Uterus (tissue), 2 donors: ENCODE measurements at regions not wholly inside any gene's neighbourhood (a gene's known extent, or its start where the extent isn't known, plus 50 kb on each side); places are given as distances from the start of the nearest gene placed in this dataset.

Source experiments
- CTCF ChIP-seq, 4 experiments: fragments of 200-600 bp in 2 of 4; fragments of 450-650 bp in 2 of 4; sonication (generic) in 2 of 4; IDR thresholded peaks; one replicate each; pipeline ENCODE4 v1.5.1; 2016 to 2019; ENCODE audit warnings: antibody characterized with exemption in 4 of 4, mild to moderate bottlenecking in 2 of 4, moderate library complexity in 1 of 4
- POLR2A ChIP-seq, 2 donors: fragments of 450-650 bp; IDR thresholded peaks; one replicate each; pipeline ENCODE4 v1.6.1; 2016; ENCODE audit warnings: antibody characterized with exemption in 2 of 2, mild to moderate bottlenecking in 1 of 2, moderate library complexity in 1 of 2

GRCh38 chr10:22158426-22158825 is 59.4 kb downstream of the EBLN1 start:
- TF ChIP-seq CTCF (IDR thresholded peaks at IDR 0.05) (no peak), POLR2A (IDR thresholded peaks at IDR 0.05) (no peak)
